PC-9 (cell line): ENCODE measurements at regions not wholly inside any gene's neighbourhood (a gene's known extent, or its start where the extent isn't known, plus 50 kb on each side); places are given as distances from the start of the nearest gene placed in this dataset.

Experiments used
- BruUV-seq: library from RNA; stranded (reverse); fragments of 400-500 nt; replicated peaks from 2 replicates; lab custom pipeline; 2021; lab: Mats Ljungman, UMichigan
- CTCF ChIA-PET: fragments of 300-600 bp; sonication (Branson Sonifier 250); formaldehyde crosslinking; loops from one replicate; lab custom pipeline; 2022; ENCODE audit warnings: antibody characterized with exemption; lab: Charles Lee
- POLR2A ChIA-PET: fragments of 300-600 bp; sonication (Branson Sonifier 250); formaldehyde crosslinking; loops from one replicate; lab custom pipeline; 2022; ENCODE audit warnings: antibody characterized with exemption; ENCODE audit not compliant: unreplicated experiment; lab: Charles Lee
- DNase-seq, 2 experiments: peaks; one replicate each; pipeline versions ENCODE4 v3.0.0 to v3.0.0-alpha.2; 2015 to 2022; ENCODE audit warnings: mixed read lengths in 1 of 2
- H2AFZ ChIP-seq: fragments of 200-600 bp; sonication (generic); 2 replicates; pipeline ENCODE4 v1.8.1; 2017; ENCODE audit warnings: antibody characterized with exemption
- H3F3A ChIP-seq: fragments of 200-600 bp; sonication (generic); 2 replicates; pipeline ENCODE4 v1.8.1; 2017; ENCODE audit warnings: antibody characterized with exemption, mild to moderate bottlenecking, low read depth; ENCODE audit not compliant: insufficient read depth
- H3K27ac ChIP-seq: fragments of 200-600 bp; sonication (generic); 2 replicates; pipeline ENCODE4 v1.6.1; 2016; ENCODE audit warnings: mixed run types
- H3K27me3 ChIP-seq: fragments of 200-600 bp; sonication (generic); 2 replicates; pipeline ENCODE4 v1.6.1; 2016; ENCODE audit warnings: low read depth, mixed run types; ENCODE audit not compliant: insufficient read depth
- H3K36me3 ChIP-seq: fragments of 200-600 bp; sonication (generic); 2 replicates; pipeline ENCODE4 v1.6.1; 2016; ENCODE audit warnings: low read depth, mixed run types
- H3K4me1 ChIP-seq: fragments of 200-600 bp; sonication (generic); replicated peaks from 2 replicates; pipeline ENCODE4 v1.6.1; 2016; ENCODE audit warnings: mixed run types; ENCODE audit not compliant: insufficient read depth
- H3K4me2 ChIP-seq: fragments of 200-600 bp; sonication (generic); 2 replicates; pipeline ENCODE4 v1.6.1; 2017; ENCODE audit warnings: mixed run types
- H3K4me3 ChIP-seq: fragments of 200-600 bp; sonication (generic); 2 replicates; pipeline ENCODE4 v1.6.1; 2016; ENCODE audit warnings: mixed run types
- H3K79me2 ChIP-seq: fragments of 200-600 bp; sonication (generic); 2 replicates; pipeline ENCODE4 v1.6.1; 2017; ENCODE audit warnings: low read depth, mixed run types
- H3K9me2 ChIP-seq: fragments of 200-600 bp; sonication (generic); 2 replicates; pipeline ENCODE4 v1.8.1; 2017; ENCODE audit warnings: mild to moderate bottlenecking; ENCODE audit not compliant: insufficient read depth
- H3K9me3 ChIP-seq: fragments of 200-600 bp; sonication (generic); 2 replicates; pipeline ENCODE4 v1.8.1; 2016; ENCODE audit warnings: low read depth; ENCODE audit not compliant: insufficient read depth
- H4K20me1 ChIP-seq: fragments of 200-600 bp; sonication (generic); 2 replicates; pipeline ENCODE4 v1.8.1; 2017; ENCODE audit not compliant: insufficient read depth
- CTCF ChIP-seq: fragments of 200-600 bp; sonication (generic); conservative IDR thresholded peaks from 2 replicates; pipeline ENCODE4 v1.6.1; 2017; ENCODE audit warnings: mixed run types, antibody characterized with exemption, mild to moderate bottlenecking, moderate library complexity
- EZH2 ChIP-seq: fragments of 200-600 bp; sonication (generic); IDR thresholded peaks from 2 replicates; pipeline ENCODE4 v1.8.0; 2017; ENCODE audit warnings: antibody characterized with exemption, low read depth
- intact Hi-C: fragments of 100-400 bp; cut with micrococcal nuclease; formaldehyde crosslinking; loops from one replicate; pipeline ENCODE4 v1.10.0; 2022; ENCODE audit not compliant: unreplicated experiment

GRCh38 chr11:95282291-95282751, 51.3 kb upstream of the SESN3 start:
- ChIA-PET POLR2A (no interaction called here), CTCF (no interaction called here)
- Histone ChIP-seq H3F3A (no peaks in the 10 kb centered on the region), H3K9me3 (no peaks in the 10 kb centered on the region), H3K4me3 (no peak overlapping the region), H3K79me2 (no peaks in the 10 kb centered on the region), H3K27me3 (no peaks in the 10 kb centered on the region), H3K4me1 (no peaks in the 10 kb centered on the region), H3K27ac (no peak overlapping the region), H2AFZ (no peak overlapping the region), H3K4me2 (no peak overlapping the region), H3K36me3 (no peaks in the 10 kb centered on the region), H4K20me1 (no peaks in the 10 kb centered on the region), H3K9me2 (no peaks in the 10 kb centered on the region; the same call in 1 of the 2 replicates)
- TF ChIP-seq CTCF (no peak), EZH2 (no peak)
- BruUV-seq: no TSS peak
- intact Hi-C loops: no loop called here
- no peak for DNase-seq
